Epithelial cell of proximal tubule (primary cell): ENCODE measurements at regions not wholly inside any gene's neighbourhood (a gene's known extent, or its start where the extent isn't known, plus 50 kb on each side); places are given as distances from the start of the nearest gene placed in this dataset.

ENCODE experiments used
- DNase-seq: peaks from one replicate; pipeline ENCODE4 v3.0.0-alpha.2; 2011; ENCODE audit warnings: low read depth
- H3K4me3 ChIP-seq: 2 replicates; pipeline ENCODE4 v1.5.1; 2011; ENCODE audit warnings: low read depth, mild to moderate bottlenecking, low read length
- TF ChIP-seq, protein P1 (sequence below): conservative IDR thresholded peaks from 2 replicates; pipeline ENCODE4 v1.5.1; 2012; ENCODE audit warnings: low read depth, mild to moderate bottlenecking, low read length

DNA sequence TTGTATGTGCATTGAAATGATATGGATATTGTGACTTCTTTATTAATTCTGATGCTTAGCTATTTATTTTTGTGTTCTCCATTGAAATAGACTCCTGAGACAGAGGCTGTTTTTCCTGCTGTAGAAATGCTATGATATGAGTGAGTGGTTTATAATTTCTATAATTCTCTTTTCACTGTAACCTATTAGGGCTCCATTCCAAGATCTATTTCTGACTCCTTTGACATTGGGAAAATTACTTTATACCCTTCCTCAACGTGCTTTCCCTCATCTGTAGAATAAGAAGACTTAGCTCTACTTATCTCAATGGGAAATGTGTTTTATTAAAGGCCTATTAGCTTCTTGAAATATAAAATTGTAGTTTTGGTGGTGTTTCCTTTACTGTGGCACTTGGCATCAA lies 144.5 kb upstream of the RPRM start:
- TF ChIP-seq, protein P1, sequence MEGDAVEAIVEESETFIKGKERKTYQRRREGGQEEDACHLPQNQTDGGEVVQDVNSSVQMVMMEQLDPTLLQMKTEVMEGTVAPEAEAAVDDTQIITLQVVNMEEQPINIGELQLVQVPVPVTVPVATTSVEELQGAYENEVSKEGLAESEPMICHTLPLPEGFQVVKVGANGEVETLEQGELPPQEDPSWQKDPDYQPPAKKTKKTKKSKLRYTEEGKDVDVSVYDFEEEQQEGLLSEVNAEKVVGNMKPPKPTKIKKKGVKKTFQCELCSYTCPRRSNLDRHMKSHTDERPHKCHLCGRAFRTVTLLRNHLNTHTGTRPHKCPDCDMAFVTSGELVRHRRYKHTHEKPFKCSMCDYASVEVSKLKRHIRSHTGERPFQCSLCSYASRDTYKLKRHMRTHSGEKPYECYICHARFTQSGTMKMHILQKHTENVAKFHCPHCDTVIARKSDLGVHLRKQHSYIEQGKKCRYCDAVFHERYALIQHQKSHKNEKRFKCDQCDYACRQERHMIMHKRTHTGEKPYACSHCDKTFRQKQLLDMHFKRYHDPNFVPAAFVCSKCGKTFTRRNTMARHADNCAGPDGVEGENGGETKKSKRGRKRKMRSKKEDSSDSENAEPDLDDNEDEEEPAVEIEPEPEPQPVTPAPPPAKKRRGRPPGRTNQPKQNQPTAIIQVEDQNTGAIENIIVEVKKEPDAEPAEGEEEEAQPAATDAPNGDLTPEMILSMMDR = no peak
- no peak for DNase-seq
- H3K4me3 ChIP-seq = no peak overlapping the region

DNA sequence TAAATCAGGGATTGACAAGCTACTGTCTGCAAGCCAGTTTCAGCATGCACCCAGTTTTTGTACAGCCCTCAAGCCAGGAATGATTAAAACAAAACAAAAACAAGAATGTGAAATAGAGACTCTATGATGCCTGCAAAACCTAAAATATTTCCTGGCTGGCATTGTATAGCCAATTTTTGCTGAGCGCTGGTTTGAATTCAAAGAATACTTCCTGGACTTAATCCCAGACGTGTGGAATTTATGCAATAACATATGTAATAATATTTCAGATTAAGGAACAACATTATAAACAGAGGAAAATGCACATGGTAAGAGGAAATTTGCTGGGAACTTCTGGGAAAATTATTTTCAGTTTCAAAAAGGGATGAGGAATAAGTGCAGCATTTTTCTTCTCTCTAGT lies 148.1 kb upstream of the RPRM start:
- TF ChIP-seq, protein P1 = no peak
- no peak for DNase-seq

DNA sequence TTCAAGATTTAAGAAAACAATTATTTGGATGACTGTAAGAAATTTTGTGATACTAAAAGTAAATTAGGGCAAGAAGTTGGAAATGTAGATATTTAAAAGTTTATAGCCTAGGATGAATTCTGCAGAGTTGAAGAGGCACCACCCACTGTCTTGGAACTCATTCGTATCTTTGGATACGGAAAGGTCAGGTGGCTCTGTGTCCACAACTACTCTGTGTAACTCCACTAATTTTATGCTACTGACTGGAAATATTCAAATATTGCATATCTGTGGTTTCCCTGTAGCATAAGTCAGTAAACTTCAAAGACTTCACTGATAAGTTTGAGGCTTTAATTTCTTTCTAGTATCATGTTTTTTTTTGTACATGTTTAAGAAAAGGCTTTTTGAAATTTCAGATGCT lies 156.9 kb upstream of the RPRM start:
- no peak for DNase-seq
- TF ChIP-seq, protein P1 = no peak
- no peak overlapping the region for H3K4me3 ChIP-seq

More for the DNA sequence above, 148.1 kb upstream of the RPRM start:
- no peak overlapping the region for H3K4me3 ChIP-seq

DNA sequence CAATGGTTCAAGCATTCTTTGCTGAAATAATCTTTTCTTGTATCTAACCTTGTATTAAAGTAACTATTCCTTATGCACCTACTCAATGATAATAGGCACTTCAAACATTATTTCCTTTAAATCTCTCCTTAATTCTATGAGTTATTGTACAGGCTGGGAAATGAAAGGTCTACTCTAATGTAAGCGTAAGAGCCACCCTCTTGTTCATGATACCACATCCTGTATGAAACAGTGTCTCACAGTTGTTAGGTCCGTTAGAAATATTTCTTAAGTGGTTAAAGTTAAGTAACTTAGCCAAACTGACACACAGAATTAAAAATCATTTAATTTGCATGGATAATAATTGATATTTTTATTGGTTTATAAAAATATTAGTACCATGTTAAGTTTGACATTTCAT lies 162.5 kb upstream of the RPRM start:
- TF ChIP-seq, protein P1 = no peak
- H3K4me3 ChIP-seq = no peak overlapping the region
- DNase-seq = no peak

DNA sequence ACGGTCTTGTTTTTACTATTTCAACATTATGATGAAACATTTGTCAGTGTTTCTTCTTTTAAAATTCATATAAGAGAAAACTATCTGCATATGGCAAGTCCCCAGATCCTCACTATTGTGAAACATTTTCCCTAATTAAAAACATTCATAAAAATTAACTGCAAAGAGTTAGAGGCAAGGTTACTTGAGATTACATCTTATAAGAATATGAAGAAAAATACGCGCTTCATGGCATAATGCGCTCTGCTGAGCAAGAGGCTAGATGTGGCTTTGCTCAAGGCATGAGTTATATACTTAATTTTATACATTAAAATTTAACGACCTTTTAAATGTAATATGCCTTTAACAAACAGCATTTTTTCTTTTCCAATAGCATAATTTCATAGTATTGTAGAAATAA lies 166.4 kb upstream of the RPRM start:
- no peak for DNase-seq
- TF ChIP-seq, protein P1 = no peak
- no peak overlapping the region for H3K4me3 ChIP-seq

DNA sequence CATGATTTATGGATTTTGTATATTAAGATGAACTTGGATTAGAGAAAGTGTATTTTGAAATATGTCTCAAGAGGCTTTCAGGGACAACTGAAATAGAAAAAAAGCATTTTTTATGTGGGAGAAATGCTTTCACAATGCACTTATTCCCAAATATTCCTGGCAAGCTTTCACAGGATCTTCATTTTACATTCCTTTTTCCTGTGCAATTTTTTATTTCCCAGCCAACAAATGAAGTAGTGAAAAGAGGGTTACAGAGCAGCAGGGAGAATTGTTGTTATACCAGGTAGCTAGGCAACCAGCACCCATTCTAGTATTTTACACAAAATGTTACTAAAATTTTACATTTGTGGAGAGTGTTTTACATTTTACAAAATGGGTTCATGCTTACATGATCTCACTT lies 167.0 kb upstream of the RPRM start:
- no peak overlapping the region for H3K4me3 ChIP-seq
- DNase-seq = no peak
- TF ChIP-seq, protein P1 = no peak

DNA sequence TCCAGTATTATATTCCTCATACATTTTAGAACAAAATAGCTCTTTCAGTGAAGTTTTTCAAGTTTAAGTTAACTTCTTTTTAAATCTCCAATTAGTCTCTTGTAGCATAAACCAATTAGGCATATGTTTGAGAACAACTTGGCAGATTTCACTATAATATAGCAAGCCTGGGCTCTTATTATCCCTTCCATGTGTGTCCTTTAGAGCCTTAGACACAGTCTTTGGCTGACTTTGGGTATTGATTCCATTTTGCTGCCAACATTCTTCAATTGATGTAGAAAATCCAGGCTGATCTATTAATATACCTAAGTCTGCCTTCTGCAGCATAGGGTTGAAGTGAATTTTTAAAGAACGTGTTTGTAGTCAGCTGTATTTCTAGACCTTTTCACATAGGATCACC lies 179.1 kb upstream of the RPRM start:
- H3K4me3 ChIP-seq = no peak overlapping the region
- no peak for DNase-seq
- TF ChIP-seq, protein P1 = no peak
